ENCODE measurements at regions not wholly inside any gene's neighbourhood (a gene's known extent, or its start where the extent isn't known, plus 50 kb on each side); places are given as distances from the start of the nearest gene placed in this dataset.

- no peak overlapping the region for H4K91ac ChIP-seq (replicated peaks; ENCODE audit: insufficient read length, low read length)
- H3K18ac ChIP-seq (ENCODE audit: extremely low read depth, low read length): no peak overlapping the region
- no peak overlapping the region for H3K14ac ChIP-seq (ENCODE audit: insufficient read length)
- H2BK120ac ChIP-seq (replicated peaks; ENCODE audit: low read depth, low read length): no peak overlapping the region
- H3K4ac ChIP-seq (replicated peaks; ENCODE audit: insufficient read length, low read depth, low read length): no peak overlapping the region
- DNase-seq (ENCODE audit: low read depth in 1 of 2, low spot score in 2 of 2) (no peak), FAIRE-seq (no peak)
- no peaks in the 10 kb centered on the region for H3K9me3 ChIP-seq (ENCODE audit: insufficient read depth in 2 of 2, low read depth in 1 of 2, low read length in 1 of 2)
- H2BK5ac ChIP-seq (ENCODE audit: low read depth, low read length): no peak overlapping the region
- no peak overlapping the region for H4K8ac ChIP-seq (ENCODE audit: extremely low read depth, insufficient read depth, low read length)
- H3K23me2 ChIP-seq (ENCODE audit: low read depth, low read length): no peaks in the 10 kb centered on the region
- no peaks in the 10 kb centered on the region for H3K79me1 ChIP-seq (ENCODE audit: low read depth, low read length)
- no peaks in the 10 kb centered on the region for H3K4me1 ChIP-seq (replicated peaks in 1 of 4; ENCODE audit: control insufficient read depth in 3 of 4, insufficient read depth in 4 of 4, low read length in 3 of 4)
- H3K56ac ChIP-seq (replicated peaks; ENCODE audit: insufficient read length, low read depth, low read length): no peak overlapping the region
- no peak overlapping the region for H2BK20ac ChIP-seq (ENCODE audit: low read length)
- H3K79me2 ChIP-seq (ENCODE audit: control insufficient read depth in 1 of 2, insufficient read depth in 2 of 2, low read length in 2 of 2): no peaks in the 10 kb centered on the region
- no peaks in the 10 kb centered on the region for H4K20me1 ChIP-seq (replicated peaks in 1 of 2; ENCODE audit: control insufficient read depth in 1 of 2, insufficient read depth in 2 of 2, low read length in 2 of 2)
- H4K5ac ChIP-seq (ENCODE audit: insufficient read length, low read depth, low read length): no peak overlapping the region
- no peak overlapping the region for H2BK15ac ChIP-seq (ENCODE audit: low read length)
- H3K27me3 ChIP-seq (replicated peaks in 1 of 4; ENCODE audit: control insufficient read depth in 3 of 4, extremely low read depth in 1 of 4, insufficient read depth in 3 of 4, low read length in 3 of 4): no peaks in the 10 kb centered on the region
- H2AFZ ChIP-seq (ENCODE audit: low read length): no peak overlapping the region
- no peak overlapping the region for H3K27ac ChIP-seq (ENCODE audit: low read depth, low read length)
- no peak overlapping the region for H2AK5ac ChIP-seq (ENCODE audit: low read depth, low read length)
- ChIA-PET POLR2A (ENCODE audit: partially characterized antibody) (no interaction called here), CTCF (ENCODE audit: partially characterized antibody) (no interaction called here)
- WGBS, 2 experiments (ENCODE audit: extremely low coverage in 1 of 2, insufficient coverage in 1 of 2, insufficient read length in 1 of 2, insufficient replicate concordance in 2 of 2, low coverage in 1 of 2, low lambda C conversion rate in 2 of 2, missing lambda C conversion rate in 1 of 2): 91% methylated on average over 4 of the region's 4 CpGs; no CpG with 5 or more reads in 1 of the 2 experiments
- no peak overlapping the region for H3K23ac ChIP-seq (ENCODE audit: insufficient read length)
- H2BK12ac ChIP-seq (ENCODE audit: low read depth, low read length): no peak overlapping the region
- no peak overlapping the region for H3K4me3 ChIP-seq (ENCODE audit: extremely low read depth in 1 of 4, insufficient read depth in 2 of 4, low read depth in 3 of 4, low read length in 4 of 4)
- no peak overlapping the region for H3K9ac ChIP-seq (replicated peaks in 1 of 4; ENCODE audit: extremely low read depth in 1 of 4, low read depth in 3 of 4, low read length in 3 of 4)
- no peak overlapping the region for H3K4me2 ChIP-seq (ENCODE audit: insufficient read depth in 1 of 2, low read depth in 2 of 2, low read length in 2 of 2)
- TF ChIP-seq EGR1 (IDR thresholded peaks at IDR 0.05; ENCODE audit: borderline replicate concordance, low read depth, low read length): no peak
- no peak for TF ChIP-seq CREB1 (IDR thresholded peaks at IDR 0.05)
- TF ChIP-seq RAD21 (IDR thresholded peaks at IDR 0.05 in 1 of 2, conservative IDR thresholded peaks at IDR 0.05 in 1 of 2; ENCODE audit: low read depth in 2 of 2, low read length in 2 of 2): no peak
- TF ChIP-seq KDM1A (IDR thresholded peaks at IDR 0.05; ENCODE audit: borderline replicate concordance, low read length): no peak
- no peak for TF ChIP-seq ATF3 (IDR thresholded peaks at IDR 0.05; ENCODE audit: insufficient read depth, low read depth, low read length)
- no peaks in the 10 kb centered on the region for H3K36me3 ChIP-seq (ENCODE audit: control insufficient read depth in 2 of 4, insufficient read depth in 4 of 4, low read length in 3 of 4)
Measured at GRCh38 chr3:118067439-118067838, 967.2 kb downstream of the IGSF11 start.
